ENCODE measurements at regions not wholly inside any gene's neighbourhood (a gene's known extent, or its start where the extent isn't known, plus 50 kb on each side); places are given as distances from the start of the nearest gene placed in this dataset.

GRCh38 chr5:68911840-68912690 is 181.7 kb upstream of the SLC30A5 start:
- no peak overlapping the region for H3K27ac ChIP-seq
- TF ChIP-seq ZFX (IDR thresholded peaks at IDR 0.05; ENCODE audit: borderline replicate concordance) = no peak
- TF ChIP-seq, protein P1, sequence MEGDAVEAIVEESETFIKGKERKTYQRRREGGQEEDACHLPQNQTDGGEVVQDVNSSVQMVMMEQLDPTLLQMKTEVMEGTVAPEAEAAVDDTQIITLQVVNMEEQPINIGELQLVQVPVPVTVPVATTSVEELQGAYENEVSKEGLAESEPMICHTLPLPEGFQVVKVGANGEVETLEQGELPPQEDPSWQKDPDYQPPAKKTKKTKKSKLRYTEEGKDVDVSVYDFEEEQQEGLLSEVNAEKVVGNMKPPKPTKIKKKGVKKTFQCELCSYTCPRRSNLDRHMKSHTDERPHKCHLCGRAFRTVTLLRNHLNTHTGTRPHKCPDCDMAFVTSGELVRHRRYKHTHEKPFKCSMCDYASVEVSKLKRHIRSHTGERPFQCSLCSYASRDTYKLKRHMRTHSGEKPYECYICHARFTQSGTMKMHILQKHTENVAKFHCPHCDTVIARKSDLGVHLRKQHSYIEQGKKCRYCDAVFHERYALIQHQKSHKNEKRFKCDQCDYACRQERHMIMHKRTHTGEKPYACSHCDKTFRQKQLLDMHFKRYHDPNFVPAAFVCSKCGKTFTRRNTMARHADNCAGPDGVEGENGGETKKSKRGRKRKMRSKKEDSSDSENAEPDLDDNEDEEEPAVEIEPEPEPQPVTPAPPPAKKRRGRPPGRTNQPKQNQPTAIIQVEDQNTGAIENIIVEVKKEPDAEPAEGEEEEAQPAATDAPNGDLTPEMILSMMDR (IDR thresholded peaks at IDR 0.05) = no peak

DNA sequence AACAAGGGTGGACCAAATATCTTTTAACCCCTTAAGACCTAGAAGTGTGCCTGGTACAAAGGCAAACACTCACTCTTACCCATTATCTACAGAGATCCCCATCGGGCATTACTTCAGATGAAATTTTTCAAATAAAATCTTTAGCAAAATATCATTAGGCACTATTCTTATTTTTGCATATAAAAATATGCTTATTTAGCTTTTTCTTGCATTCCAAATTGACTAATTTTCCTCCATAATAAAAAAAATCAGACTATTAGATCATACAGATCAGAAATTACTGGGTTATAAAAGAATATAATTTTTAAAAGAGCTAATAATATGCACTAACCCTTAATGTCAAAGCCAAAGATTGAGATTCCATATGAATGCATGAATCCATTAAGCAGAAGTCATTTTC is 178.7 kb upstream of the SLC30A5 start:
- TF ChIP-seq, protein P1 (IDR thresholded peaks at IDR 0.05) = no peak
- no peak for TF ChIP-seq ZFX (IDR thresholded peaks at IDR 0.05; ENCODE audit: borderline replicate concordance)
- H3K27ac ChIP-seq = no peak overlapping the region

- TF ChIP-seq, protein P1 (IDR thresholded peaks at IDR 0.05) = no peak
- no peak for TF ChIP-seq ZFX (IDR thresholded peaks at IDR 0.05; ENCODE audit: borderline replicate concordance)
- H3K27ac ChIP-seq = no peak overlapping the region
Observed at GRCh38 chr5:68918306-68918705, 175.5 kb upstream of the SLC30A5 start.

GRCh38 chr5:68919988-68920490 is 173.8 kb upstream of the SLC30A5 start:
- H3K27ac ChIP-seq = no peak overlapping the region
- TF ChIP-seq, protein P1 (IDR thresholded peaks at IDR 0.05) = no peak
- no peak for TF ChIP-seq ZFX (IDR thresholded peaks at IDR 0.05; ENCODE audit: borderline replicate concordance)

DNA sequence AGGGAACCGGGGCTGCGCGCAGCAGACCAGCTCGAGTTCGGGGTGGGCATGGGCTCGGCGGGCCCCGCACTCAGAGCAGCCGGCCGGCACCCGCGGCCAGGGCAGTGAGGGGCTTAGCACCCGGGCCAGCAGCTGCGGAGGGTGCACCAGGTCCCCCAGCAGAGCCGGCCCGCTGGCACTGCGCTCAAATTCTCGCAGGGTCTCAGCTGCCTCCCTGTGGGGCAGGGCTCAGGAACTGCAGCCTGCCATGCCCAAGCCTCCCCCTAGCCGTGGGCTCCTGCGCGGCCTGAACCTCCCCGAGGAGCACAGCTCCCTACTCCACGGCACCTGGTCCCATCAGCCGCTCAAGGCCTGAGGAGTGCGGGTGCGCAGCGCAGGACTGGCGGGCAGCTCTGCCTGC is 172.9 kb upstream of the SLC30A5 start:
- H3K27ac ChIP-seq = no peak overlapping the region
- no peak for TF ChIP-seq ZFX (IDR thresholded peaks at IDR 0.05; ENCODE audit: borderline replicate concordance)

DNA sequence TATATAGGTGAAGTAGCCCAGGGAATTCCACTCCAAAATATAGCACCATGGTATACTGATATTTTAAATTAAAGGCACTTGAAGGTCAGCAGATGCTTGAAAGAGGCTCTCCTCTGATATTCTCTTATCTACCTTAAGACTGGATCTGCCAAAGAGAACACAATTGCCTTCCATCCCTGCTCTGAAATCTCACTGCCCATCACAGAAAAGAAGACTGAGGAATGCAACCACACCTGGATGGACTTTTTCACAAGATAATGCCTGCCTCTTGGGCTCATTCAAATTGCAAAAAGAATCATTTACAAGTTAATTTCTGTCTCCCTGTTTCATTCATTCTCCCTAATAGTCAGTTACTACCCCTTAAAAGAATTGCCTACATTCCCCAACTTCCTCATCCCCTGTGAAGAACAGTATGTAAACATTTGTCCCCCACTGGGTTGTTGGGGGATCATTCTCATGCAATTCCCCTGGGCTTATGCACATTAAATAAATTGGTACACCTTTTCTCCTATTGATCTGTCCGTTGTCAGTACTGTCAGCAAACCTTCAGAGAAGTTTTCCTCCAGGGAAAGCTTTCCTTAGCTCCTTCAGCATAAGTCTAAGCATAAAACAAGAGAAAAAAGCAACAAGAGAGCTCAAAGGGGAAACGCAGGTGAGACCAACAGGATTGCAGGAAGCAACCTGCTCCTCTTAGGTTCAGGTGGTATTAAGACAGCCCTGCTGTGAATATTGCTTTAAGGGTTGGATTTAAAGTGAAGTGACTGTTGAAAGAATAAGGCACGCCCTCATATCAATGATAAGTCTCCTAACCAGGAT is 171.4 kb upstream of the SLC30A5 start:
- TF ChIP-seq ZFX (IDR thresholded peaks at IDR 0.05; ENCODE audit: borderline replicate concordance) = no peak
- TF ChIP-seq, protein P1 (IDR thresholded peaks at IDR 0.05) = no peak
- no peak overlapping the region for H3K27ac ChIP-seq

- H3K27ac ChIP-seq = no peak overlapping the region
- TF ChIP-seq ZFX (IDR thresholded peaks at IDR 0.05; ENCODE audit: borderline replicate concordance) = no peak
- TF ChIP-seq, protein P1 (IDR thresholded peaks at IDR 0.05) = no peak
Observed at GRCh38 chr5:68924481-68925145, 169.2 kb upstream of the SLC30A5 start.
